LNCaP clone FGC (cell line): ENCODE measurements at regions not wholly inside any gene's neighbourhood (a gene's known extent, or its start where the extent isn't known, plus 50 kb on each side); places are given as distances from the start of the nearest gene placed in this dataset.

ENCODE experiments used
- DNase-seq: peaks from one replicate; pipeline ENCODE4 v3.0.0-alpha.2; 2011; ENCODE audit warnings: low read depth
- H3K4me3 ChIP-seq: 2 replicates; pipeline ENCODE4 v1.5.1; 2011; ENCODE audit warnings: mild to moderate bottlenecking, low read depth, low read length, control low read depth
- TF ChIP-seq, protein P1 (sequence below): IDR thresholded peaks from 2 replicates; pipeline ENCODE4 v1.5.1; 2012; ENCODE audit warnings: mild to moderate bottlenecking; ENCODE audit not compliant: control insufficient read depth, insufficient read depth; ENCODE audit errors: extremely low read depth

DNA sequence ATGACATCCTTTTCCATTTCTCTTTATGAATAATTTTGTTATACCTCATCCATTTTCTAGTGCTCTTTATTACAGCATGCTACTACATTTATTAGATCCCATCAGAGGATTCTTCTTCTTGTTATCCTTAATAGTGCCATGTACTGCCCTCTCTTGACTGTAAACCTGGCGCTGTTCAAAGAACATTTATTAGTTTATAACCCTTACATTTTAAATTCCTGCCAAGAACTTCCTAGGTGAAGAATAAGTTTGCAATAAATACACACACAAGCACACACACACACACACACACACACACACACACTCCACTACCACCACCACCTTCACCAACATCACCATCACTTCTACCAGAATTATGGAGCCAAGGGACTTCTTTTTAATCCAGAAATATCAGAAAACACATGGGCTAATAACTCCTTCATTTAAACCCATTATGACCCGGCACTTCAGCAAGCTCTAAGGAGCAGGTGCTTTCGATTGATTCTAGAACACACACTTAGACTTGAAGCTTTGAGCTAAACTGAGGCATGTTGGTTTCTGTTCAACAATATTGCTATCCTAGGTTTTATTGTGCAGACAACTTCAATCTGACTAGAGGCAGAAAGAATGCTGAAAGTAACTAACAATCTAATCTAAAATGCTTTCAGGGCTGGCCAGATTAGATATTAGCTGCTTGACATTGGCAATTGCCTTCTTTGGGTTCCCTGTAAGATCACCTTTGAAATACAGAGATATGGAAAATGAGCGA, 556.8 kb downstream of the LMO4 start:
- TF ChIP-seq, protein P1, sequence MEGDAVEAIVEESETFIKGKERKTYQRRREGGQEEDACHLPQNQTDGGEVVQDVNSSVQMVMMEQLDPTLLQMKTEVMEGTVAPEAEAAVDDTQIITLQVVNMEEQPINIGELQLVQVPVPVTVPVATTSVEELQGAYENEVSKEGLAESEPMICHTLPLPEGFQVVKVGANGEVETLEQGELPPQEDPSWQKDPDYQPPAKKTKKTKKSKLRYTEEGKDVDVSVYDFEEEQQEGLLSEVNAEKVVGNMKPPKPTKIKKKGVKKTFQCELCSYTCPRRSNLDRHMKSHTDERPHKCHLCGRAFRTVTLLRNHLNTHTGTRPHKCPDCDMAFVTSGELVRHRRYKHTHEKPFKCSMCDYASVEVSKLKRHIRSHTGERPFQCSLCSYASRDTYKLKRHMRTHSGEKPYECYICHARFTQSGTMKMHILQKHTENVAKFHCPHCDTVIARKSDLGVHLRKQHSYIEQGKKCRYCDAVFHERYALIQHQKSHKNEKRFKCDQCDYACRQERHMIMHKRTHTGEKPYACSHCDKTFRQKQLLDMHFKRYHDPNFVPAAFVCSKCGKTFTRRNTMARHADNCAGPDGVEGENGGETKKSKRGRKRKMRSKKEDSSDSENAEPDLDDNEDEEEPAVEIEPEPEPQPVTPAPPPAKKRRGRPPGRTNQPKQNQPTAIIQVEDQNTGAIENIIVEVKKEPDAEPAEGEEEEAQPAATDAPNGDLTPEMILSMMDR: 0 out of 2 replicates have a peak, but pooled peaks have one; percentile 10
- peak; percentile 1 for DNase-seq
- H3K4me3 ChIP-seq: no peak overlapping the region

DNA sequence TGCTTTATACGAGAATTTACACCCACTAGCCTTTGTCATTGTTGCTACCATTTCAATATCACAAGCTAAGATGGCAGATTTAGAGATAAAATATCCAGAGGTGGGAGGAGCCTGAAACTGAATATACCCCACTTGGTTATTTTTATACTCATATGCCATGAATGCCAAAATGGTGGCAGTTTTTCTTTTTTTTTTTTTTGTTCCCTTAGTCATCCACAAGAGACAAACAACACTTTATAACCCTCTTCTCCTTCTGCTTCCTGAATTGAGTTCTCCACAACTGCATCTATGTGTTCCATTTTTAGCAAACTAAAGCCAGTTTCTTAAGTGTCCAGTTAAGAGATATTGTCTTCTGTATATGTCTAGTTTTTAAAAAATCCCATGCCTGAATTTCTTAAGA, 558.4 kb downstream of the LMO4 start:
- TF ChIP-seq, protein P1: no peak
- H3K4me3 ChIP-seq: no peak overlapping the region
- DNase-seq: no peak

DNA sequence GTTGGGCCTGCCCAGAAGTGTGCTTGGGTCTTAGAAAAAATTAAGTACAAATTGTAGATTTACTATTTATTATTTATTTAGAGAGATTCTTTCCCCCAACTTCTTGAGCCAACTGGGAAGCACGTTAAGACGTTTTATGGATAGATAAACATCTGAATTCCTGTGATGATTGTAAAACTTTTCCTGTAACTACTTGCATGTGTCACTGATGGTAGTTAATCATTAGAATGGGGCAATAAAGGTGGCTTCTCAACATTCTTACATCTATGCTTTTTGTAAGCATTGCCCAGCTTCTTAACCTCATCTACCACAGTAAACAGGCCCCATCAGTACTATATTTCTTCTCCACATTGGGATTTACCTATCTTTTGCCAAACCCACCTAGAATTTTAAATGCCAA, 559.8 kb downstream of the LMO4 start:
- TF ChIP-seq, protein P1: no peak
- H3K4me3 ChIP-seq: no peak overlapping the region
- peak; percentile 1 for DNase-seq

DNA sequence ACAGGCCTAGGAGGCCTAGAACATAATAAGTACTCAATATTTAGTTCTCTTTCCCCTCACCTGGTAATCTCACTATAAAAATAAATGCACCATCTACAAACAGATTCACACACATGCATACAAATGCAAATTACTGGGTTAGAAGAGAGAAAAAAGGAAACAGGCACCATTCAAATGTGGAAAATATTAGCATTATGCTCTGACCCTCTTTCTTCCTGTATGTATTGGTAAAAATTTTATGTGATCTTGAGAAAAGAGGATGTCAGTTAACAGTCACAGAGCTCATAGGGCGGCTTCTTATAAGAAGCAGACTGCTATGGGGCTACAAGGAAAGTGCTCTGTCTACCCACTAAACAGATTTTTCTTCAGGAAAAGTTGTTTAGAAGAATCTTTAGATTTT, 565.4 kb downstream of the LMO4 start:
- no peak overlapping the region for H3K4me3 ChIP-seq
- TF ChIP-seq, protein P1: no peak
- DNase-seq: no peak

DNA sequence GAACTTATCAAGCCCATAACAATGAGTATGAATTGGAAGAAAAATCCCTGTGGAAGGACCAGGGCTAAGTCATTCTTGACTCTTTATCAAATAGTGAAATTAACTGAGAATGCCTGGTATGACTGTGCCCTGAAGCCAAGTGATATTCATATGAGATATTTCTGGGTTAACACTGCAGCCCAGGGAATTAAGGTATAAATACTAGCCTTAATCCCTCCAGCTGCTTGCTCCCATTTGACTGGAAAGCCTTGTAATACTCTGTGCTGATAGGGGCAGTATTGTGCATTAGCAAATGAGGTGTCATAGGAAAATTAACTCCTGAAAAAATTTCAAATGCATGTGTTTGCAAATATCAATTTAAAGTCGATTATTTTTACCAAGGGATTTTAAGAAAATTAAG, 568.8 kb downstream of the LMO4 start:
- H3K4me3 ChIP-seq: no peak overlapping the region
- TF ChIP-seq, protein P1: no peak
- no peak for DNase-seq

DNA sequence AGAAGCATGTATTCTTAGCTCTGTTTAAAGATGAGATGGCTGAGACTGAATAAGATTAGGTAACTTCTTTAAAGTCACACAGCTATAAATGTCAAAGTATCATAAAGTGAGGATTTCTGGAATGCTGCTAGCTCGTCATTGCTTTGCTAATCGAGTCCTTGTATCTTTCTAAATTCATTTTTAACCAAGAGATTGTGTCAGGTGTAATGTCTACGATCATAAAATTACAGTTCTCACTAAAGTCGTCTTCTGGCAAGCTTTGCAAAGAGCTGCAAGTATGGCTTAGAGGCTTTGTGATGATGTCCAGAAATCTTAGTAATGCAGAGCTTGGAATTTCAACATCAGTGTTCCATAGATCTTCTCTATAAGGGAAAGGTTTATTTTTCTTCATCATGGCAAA, 569.8 kb downstream of the LMO4 start:
- no peak overlapping the region for H3K4me3 ChIP-seq
- TF ChIP-seq, protein P1: no peak
- DNase-seq: no peak

DNA sequence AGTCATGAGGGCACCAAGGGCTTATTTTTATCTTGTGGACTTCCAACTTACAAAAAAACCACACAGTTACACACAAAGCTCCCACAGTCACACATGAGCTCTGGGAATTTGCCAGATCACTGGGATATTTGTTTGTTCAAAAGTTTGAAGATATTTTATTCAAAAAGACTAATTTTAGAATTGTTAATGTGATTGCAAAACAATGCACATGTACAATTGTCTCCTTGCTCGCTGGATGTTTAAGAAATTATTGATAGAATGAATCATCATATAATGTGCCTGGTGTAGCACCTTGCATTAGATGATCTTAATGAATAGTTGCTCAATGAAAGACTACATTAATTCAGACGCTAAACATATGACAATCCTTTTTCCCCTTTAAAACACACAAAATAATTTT, 570.3 kb downstream of the LMO4 start:
- DNase-seq: no peak
- H3K4me3 ChIP-seq: no peak overlapping the region

More for the DNA sequence above, 570.3 kb downstream of the LMO4 start:
- TF ChIP-seq, protein P1: no peak
